HG02759 (cell line): ENCODE measurements at regions not wholly inside any gene's neighbourhood (a gene's known extent, or its start where the extent isn't known, plus 50 kb on each side); places are given as distances from the start of the nearest gene placed in this dataset.

Experiments
- ATAC-seq: cut with Tn5 transposase; IDR thresholded peaks from one replicate; pipeline ENCODE4 v1.9.1; 2021; ENCODE audit warnings: mild to moderate bottlenecking, moderate library complexity; ENCODE audit not compliant: unreplicated experiment

- no peak for ATAC-seq
Observed at GRCh38 chr10:88058750-88059149, 195.3 kb downstream of the PTEN start.

GRCh38 chr10:88059190-88059589 lies 195.8 kb downstream of the PTEN start:
- no peak for ATAC-seq

DNA sequence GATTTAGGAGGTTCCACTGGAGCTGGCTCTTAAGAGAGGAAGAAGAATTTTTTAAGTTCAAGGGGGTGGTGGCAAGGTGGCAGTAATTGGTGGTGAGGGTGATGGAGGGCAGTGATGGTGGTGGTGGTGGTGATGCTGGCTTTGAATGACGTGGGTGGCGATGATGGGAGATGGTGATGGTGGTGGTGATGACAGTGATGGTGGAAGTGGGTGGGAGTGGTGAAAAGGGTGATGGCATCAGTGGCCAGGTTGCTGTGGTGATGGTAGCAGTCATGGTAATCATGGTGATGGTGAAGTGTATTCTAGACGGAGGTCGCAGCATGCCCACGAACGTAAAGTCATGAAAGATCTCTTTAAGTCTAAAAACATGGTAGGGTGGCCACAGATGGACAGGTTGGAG lies 197.3 kb downstream of the PTEN start:
- no peak for ATAC-seq

GRCh38 chr10:88062385-88062784 lies 199.0 kb downstream of the PTEN start:
- ATAC-seq: no peak

DNA sequence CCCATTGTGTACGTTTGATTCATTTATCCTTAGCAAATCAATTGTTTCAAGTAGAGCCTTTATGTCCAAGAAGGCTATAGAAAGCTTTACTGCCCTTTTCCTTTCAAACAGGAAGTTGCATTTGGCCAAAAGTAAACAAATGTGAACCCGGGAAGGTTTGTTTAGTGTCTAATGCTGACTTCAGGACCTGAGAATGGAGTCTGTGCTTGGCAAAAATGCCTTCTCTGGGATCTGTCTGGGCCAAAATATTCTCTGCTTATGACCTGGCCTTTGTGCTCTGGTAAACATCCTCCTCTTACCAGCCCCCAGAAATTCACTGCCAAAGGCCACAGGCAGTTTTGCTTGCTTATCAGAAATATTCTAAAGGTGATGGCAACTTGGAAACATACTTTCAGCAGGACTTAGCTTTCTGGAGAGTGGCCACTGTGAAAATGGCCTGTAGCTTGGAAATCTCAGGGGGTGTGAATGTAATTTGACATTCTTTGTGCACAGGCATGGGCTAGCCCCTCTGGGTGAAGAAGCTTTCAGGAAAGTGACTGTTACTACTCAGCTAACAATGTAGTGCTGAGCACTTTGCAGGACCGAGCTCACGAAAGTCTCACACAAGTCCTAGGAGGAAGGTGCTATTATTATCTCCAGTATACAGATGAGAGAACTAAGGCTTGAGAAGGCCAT lies 199.5 kb downstream of the PTEN start:
- no peak for ATAC-seq

- ATAC-seq: no peak
Observed at GRCh38 chr10:88063861-88064557, 200.6 kb downstream of the PTEN start.

GRCh38 chr10:88064608-88065382 lies 201.4 kb downstream of the PTEN start:
- ATAC-seq: peak; percentile 62

- ATAC-seq: peak; percentile 23
Observed at GRCh38 chr10:88065383-88066049, 202.1 kb downstream of the PTEN start.

GRCh38 chr10:88066319-88066718 lies 202.9 kb downstream of the PTEN start:
- ATAC-seq: no peak

DNA sequence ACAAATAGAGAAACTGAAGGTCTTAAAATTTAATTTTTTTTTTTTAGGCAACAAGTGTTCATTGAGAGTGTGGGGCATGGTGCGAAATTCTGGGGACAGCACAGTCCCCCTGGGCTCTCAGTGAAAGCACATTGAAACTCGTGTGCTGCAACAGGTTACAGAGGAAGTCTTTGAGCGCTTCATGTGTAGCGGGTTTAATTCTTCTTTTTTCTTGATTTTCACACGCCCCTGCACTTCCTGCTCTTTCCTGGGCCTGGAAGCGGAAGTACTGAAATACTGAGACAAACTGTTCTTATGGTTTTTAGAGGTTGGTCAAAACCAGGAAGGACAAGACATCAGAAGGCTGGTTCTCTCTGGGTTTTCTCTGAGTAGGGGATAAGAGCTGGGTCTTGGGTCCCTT lies 203.5 kb downstream of the PTEN start:
- peak; percentile 18 for ATAC-seq

DNA sequence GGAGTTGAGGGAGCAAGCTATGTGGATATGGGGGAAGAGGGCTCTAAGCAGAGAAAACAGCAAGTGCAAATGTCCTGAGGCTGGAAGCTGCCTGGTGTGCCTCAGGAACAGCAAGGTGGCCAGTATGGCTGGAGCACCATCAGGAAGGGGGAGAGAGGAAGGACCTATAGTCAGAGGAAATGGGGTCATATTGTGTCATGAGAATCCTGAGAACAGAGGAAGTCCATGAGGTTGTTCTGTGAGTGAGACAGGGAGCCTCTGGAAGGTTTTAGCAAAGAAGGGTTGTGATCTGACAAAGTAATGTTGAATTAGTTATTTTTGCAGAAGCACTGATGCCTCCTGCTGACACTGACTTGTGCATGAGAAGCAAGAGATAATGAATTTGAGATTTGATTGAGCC lies 204.3 kb downstream of the PTEN start:
- no peak for ATAC-seq

DNA sequence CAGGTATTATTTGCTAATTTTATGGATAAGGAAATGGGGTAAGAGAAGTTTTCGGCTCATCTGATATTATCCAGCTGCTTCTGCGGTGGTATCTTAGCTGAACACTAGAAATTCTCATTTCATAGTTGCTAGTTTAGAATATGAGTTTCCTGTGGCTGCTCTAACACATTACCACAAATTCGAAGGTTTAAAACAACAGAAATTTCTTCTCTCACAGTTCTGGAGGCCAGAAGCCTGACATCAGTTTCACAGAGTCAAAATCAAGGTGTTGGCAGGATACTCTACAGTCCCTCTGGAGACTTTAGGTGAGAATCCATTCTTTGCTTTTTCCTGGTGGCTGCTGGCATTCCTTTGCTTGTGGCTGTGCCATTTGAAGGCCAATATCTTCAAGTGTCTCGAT lies 205.9 kb downstream of the PTEN start:
- ATAC-seq: no peak

DNA sequence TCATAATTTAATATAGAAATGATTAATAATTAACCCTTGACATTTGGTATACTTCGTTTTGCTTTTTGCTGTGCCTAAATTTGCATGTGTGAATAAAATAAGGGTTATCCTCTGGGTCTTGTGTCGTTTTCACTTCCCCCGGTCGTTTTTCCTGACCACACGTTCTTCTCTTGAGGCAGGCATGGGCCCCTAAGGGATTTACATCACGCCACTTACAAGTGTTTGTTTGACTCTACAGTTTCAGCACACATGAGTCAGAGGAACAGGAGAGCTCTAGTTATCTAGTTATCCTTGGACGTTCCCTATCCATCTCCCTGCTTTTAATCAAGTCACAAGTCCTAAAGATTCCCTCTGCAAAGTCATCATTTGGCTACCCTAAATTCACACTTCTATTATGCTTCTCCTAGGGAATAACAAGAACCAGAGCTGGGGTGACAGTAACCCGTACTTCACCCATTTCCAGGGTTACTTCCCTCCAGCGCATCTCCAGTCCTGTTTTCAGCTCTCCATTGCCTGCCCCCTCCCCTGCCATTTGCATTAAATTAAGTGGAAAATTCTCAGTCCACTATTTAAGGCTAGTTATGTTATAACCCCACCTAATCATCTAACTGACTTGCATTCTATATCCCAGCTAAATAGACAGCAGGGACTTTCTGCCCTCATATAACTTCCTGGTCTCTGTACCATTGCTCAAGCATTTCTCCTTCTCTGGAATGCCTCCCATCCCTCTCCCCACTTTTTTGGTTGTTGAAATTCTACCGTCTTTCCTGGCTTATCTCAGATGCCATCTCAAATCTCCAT lies 206.9 kb downstream of the PTEN start:
- ATAC-seq: peak; percentile 67

DNA sequence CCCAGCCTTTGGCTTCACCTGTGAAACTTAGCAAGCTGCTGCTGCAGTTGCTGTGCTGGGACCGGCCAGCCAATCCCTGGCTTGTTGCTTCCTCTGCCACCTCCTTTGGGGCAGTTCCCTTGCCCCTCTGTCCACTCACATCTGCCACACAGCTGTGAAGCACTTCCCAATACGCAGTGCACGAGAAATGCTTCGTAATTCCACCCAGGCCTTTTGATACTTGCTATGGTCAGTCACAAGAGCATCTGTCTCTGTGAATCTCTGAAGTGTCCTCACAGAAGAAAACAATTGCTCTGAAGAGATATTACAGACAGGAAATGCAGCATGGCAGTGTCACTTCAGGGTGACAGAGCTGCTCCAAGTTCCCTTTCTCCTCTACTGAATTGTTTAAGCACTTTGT lies 208.5 kb downstream of the PTEN start:
- no peak for ATAC-seq

GRCh38 chr10:88073682-88074081 lies 210.3 kb downstream of the PTEN start:
- ATAC-seq: no peak

GRCh38 chr10:88074971-88075370 lies 211.5 kb downstream of the PTEN start:
- no peak for ATAC-seq

DNA sequence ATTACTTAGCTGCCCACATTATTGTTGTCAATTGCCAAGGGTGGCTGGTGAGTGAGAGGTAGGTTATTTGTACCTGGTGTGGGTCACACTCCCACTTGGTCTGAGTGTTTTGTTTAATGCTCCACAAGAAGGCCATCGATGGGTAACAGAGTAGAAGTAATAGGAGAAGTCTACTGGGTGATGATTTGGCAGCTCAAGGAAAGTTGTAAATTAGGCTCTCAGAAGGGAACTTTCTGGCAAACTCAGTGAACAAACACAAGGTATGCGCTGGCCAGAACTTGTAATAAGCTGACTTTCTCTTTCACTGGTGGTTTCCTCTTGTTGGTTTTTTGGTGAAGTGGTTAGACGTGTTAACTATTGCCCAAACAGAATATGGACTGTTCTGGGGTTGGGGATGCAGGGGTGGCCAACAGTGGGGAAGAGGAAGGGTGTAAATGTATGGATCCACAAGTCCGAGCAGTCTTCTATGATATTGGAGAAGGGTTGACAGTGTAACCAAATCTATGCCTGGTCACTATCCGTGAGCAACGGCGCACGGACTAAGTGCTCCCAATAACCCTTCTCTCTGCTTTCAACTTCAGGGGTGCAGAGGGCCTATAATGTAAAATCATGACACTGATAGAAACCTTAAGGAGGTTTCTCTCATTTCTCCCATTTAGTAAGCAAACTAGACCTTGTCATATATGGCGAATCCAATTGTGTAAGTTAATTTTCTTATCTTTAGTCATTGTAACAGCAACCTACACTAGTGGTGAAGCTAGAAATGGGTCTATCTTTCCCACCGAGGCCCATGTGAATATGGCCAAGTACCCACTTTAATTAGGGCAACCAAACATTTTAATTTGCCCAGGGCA lies 212.8 kb downstream of the PTEN start:
- ATAC-seq: peak; percentile 56

GRCh38 chr10:88077977-88078376 lies 214.6 kb downstream of the PTEN start:
- no peak for ATAC-seq

GRCh38 chr10:88080213-88080612 lies 216.8 kb downstream of the PTEN start:
- peak; percentile 63 for ATAC-seq
